Pancreas (tissue), 10 donors: ENCODE measurements at regions not wholly inside any gene's neighbourhood (a gene's known extent, or its start where the extent isn't known, plus 50 kb on each side); places are given as distances from the start of the nearest gene placed in this dataset.

Experiments used
- ATAC-seq, 4 donors: fragments of 200-7000 bp; cut with Tn5 transposase; one replicate each; pipeline versions ENCODE4 v1.8.0 to v1.9.1; 2020; ENCODE audit warnings: mild to moderate bottlenecking in 4 of 4, moderate library complexity in 4 of 4
- DNase-seq, 6 donors: peaks; one replicate each; pipeline ENCODE4 v3.0.0-alpha.2; 2020
- FAIRE-seq: peaks from 2 replicates; lab custom pipeline; 2012; peaks lifted over from hg19 to GRCh38; lab: Jason Lieb, UNC
- H3K27ac ChIP-seq, 4 donors: fragments of 200-600 bp; sonication (generic); 1 replicate in 3 of 4; 2 replicates in 1 of 4; pipeline versions ENCODE4 v1.5.0 to v1.8.0; 2020
- H3K27me3 ChIP-seq, 4 donors: fragments of 200-600 bp; one replicate each; pipeline ENCODE4 v1.8.0; 2021
- H3K36me3 ChIP-seq, 3 donors: fragments of 200-600 bp; sonication (generic) in 1 of 3; one replicate each; pipeline versions ENCODE4 v1.5.0 to v1.8.0; 2020 to 2021
- H3K4me1 ChIP-seq, 3 donors: fragments of 200-600 bp; one replicate each; pipeline ENCODE4 v1.8.0; 2021
- H3K4me3 ChIP-seq, 4 donors: fragments of 200-600 bp; sonication (generic) in 2 of 4; one replicate each; pipeline versions ENCODE4 v1.5.0 to v1.8.0; 2020 to 2021
- H3K9me3 ChIP-seq, 4 donors: fragments of 200-600 bp; one replicate each; pipeline ENCODE4 v1.8.0; 2021
- WGBS, 2 donors: extraction: QIAGEN DNeasy Blood & Tissue Kit; methylation state at CpG; one replicate each; pipeline ENCODE4 v1.1.7; 2013; 5-methylcytosine and 5-hydroxymethylcytosine counted together
- intact Hi-C, 3 donors: fragments of 100-400 bp; cut with DNase I; formaldehyde crosslinking; loops; one replicate each; pipeline versions ENCODE4 v1.11.1 to v1.14.2; 2022
- TF ChIP-seq, protein P1 (sequence below), 4 donors: fragments of 200-600 bp; sonication (generic) in 3 of 4; IDR thresholded peaks; one replicate each; pipeline versions ENCODE4 v1.5.0 to v1.8.0; 2021; ENCODE audit warnings: antibody characterized with exemption in 4 of 4
- donor health status: healthy with polysubstance abuse.
- donor health status: DM: no; HTN: no; CAD: no; lungs with moderate emphysema.
- donor health status: DM: no; HTN: no; CAD: no.
- donor health status: control.
- donor health status: control.
- donor health status: Bipolar disorder and iron deficiency.
- donor health status: DM: yes; HTN: yes; CAD: no.
- donor health status: DM: no; HTN: no; CAD: no.
- donor health status: DM: no; HTN: no; CAD: no.
- donor health status: DM: yes; HTN: yes; CAD: no.

DNA sequence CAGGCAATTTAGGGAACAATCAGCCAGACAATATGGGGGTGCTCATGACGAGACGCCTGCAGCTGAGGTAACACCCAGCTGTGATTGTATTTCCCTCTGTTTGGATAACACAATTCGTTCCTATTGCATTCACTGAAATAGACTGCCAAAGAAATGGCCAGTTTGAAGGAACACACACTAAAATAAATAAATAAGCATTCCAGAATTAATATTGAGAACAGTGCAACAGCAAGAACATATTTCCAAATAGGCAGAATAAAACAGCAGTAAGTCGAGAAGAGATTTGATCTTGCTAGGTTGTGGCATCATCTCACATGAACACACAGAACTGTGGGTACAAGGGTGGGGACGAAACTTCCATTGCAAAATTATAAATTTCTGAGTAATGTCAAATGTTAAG is 133.5 kb upstream of the FAM47B start:
- TF ChIP-seq, protein P1, sequence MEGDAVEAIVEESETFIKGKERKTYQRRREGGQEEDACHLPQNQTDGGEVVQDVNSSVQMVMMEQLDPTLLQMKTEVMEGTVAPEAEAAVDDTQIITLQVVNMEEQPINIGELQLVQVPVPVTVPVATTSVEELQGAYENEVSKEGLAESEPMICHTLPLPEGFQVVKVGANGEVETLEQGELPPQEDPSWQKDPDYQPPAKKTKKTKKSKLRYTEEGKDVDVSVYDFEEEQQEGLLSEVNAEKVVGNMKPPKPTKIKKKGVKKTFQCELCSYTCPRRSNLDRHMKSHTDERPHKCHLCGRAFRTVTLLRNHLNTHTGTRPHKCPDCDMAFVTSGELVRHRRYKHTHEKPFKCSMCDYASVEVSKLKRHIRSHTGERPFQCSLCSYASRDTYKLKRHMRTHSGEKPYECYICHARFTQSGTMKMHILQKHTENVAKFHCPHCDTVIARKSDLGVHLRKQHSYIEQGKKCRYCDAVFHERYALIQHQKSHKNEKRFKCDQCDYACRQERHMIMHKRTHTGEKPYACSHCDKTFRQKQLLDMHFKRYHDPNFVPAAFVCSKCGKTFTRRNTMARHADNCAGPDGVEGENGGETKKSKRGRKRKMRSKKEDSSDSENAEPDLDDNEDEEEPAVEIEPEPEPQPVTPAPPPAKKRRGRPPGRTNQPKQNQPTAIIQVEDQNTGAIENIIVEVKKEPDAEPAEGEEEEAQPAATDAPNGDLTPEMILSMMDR (IDR thresholded peaks at IDR 0.05): no peak
- ATAC-seq (no peak), FAIRE-seq (no peak), DNase-seq (no peak)
- H3K4me3 ChIP-seq: no peak overlapping the region
- H3K4me1 ChIP-seq: no peaks in the 10 kb centered on the region
- H3K27me3 ChIP-seq: peaks cover 0 to 9% (median 2%) of the 10 kb centered on the region in 4 donors
- H3K36me3 ChIP-seq: no peaks in the 10 kb centered on the region
- WGBS, 2 donors: 33 to 34% methylated on average over 5 of the region's 5 CpGs
- no peak overlapping the region for H3K27ac ChIP-seq
- intact Hi-C loops: no loop called here
- no peaks in the 10 kb centered on the region for H3K9me3 ChIP-seq

DNA sequence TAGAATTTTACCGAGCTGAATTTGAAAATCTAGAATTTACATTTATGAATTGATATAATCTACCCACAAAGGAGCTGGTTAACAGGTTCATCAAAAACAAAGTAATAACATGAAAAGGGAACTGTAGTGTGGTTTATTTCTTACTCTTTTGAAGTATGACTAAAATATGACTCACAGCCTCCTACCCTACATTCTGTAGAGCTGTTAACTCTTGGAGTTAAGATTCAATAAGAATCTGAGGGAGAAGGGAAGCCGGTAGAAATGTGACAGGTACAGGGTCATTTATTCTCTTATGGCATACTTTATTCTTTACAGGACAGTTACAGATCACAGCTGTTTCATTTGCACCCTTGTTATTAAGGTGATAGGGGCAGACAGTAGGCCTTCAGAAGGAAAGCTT is 132.2 kb upstream of the FAM47B start:
- DNase-seq (no peak), FAIRE-seq (no peak), ATAC-seq (no peak)
- Histone ChIP-seq H3K27me3 (peaks cover 0 to 9% (median 2%) of the 10 kb centered on the region in 4 donors), H3K27ac (no peak overlapping the region), H3K4me3 (no peak overlapping the region), H3K9me3 (no peaks in the 10 kb centered on the region), H3K4me1 (no peaks in the 10 kb centered on the region), H3K36me3 (no peaks in the 10 kb centered on the region)
- 39 to 42% methylated on average over 2 of the region's 2 CpGs for WGBS, 2 donors
- intact Hi-C loops: no loop called here
- TF ChIP-seq, protein P1 (IDR thresholded peaks at IDR 0.05): no peak

DNA sequence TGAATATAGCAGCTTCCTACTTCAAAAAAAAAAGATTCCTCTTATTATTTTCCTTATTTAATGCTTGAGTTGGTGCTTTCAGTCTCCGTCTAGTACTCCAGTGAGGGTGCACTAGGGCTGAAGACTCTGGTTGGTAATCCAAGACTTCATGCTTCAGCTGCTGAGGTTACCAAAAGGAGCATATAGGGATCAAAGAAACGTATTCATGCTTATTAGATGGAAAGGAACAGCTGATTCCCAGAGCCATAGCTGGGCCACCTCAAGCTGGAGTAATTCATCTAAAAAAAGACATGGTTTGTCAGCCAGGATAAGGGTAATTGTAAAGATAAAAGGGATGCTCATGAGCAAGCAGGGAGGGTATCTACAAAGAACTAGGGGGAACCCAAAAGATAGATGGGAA is 131.7 kb upstream of the FAM47B start:
- Histone ChIP-seq H3K9me3 (no peaks in the 10 kb centered on the region), H3K27me3 (peaks cover 0 to 9% (median 2%) of the 10 kb centered on the region in 4 donors), H3K36me3 (no peaks in the 10 kb centered on the region), H3K27ac (no peak overlapping the region), H3K4me1 (no peaks in the 10 kb centered on the region), H3K4me3 (no peak overlapping the region)
- 29 to 36% methylated on average over 2 of the region's 2 CpGs for WGBS, 2 donors
- no peak for DNase-seq
- no peak for FAIRE-seq
- ATAC-seq: no peak
- intact Hi-C loops: no loop called here
- TF ChIP-seq, protein P1 (IDR thresholded peaks at IDR 0.05): no peak

DNA sequence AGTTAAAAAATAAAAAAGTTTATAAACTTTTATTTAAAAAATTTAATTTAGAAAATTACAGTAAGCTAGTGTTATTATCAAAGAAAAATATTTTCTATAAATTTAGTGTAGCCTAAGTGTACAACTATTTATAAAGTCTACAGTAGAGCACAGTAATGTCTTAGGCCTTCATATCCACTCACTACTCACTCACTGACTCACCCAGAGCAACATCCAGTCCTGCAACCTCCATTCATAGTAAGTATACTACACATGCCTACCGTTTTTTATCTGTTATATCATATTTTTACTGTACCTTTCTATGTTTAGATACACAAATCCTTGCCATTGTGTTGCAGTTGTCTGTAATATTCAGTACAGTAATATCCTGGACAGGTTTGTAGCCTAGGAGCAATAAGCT is 129.0 kb upstream of the FAM47B start:
- Histone ChIP-seq H3K36me3 (no peaks in the 10 kb centered on the region), H3K27me3 (peaks cover 0 to 5% (median 0%) of the 10 kb centered on the region in 4 donors), H3K9me3 (no peaks in the 10 kb centered on the region), H3K4me3 (no peak overlapping the region), H3K27ac (no peak overlapping the region), H3K4me1 (no peaks in the 10 kb centered on the region)
- FAIRE-seq (no peak), ATAC-seq (no peak), DNase-seq (no peak)
- TF ChIP-seq, protein P1 (IDR thresholded peaks at IDR 0.05): no peak
- WGBS, 2 donors: 6 to 32% methylated on average over 1 of the region's 1 CpG
- intact Hi-C loops: no loop called here

DNA sequence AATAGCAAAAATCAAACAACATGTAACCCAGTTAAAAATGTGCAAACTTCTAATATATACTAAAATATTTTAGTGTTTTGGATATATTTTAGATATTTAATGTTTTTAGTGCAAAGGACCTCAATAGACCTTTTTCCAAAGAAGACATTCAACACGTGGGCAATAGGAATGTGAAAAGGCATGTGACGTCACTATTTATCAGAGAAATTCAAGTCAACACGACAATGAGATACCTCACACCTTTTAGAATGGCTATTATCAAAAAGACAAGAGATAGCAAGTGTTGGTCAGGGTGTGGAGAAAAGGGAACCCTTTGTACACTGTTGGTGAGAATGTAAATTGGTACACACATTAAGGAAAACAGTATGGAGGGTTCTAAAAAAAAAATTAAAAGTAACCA is 115.6 kb upstream of the FAM47B start:
- ATAC-seq (no peak), FAIRE-seq (no peak), DNase-seq (no peak)
- H3K9me3 ChIP-seq: no peaks in the 10 kb centered on the region
- 2 to 7% methylated on average over 3 of the region's 3 CpGs for WGBS, 2 donors
- H3K4me3 ChIP-seq: no peak overlapping the region
- H3K27ac ChIP-seq: no peak overlapping the region
- no peaks in the 10 kb centered on the region for H3K4me1 ChIP-seq
- intact Hi-C loops: no loop called here
- TF ChIP-seq, protein P1 (IDR thresholded peaks at IDR 0.05): no peak
- peaks cover 0 to 6% (median 0%) of the 10 kb centered on the region in 4 donors for H3K27me3 ChIP-seq
- no peaks in the 10 kb centered on the region for H3K36me3 ChIP-seq
